WTC11 (cell line): ENCODE measurements at regions not wholly inside any gene's neighbourhood (a gene's known extent, or its start where the extent isn't known, plus 50 kb on each side); places are given as distances from the start of the nearest gene placed in this dataset.

Experiments used
- ATAC-seq: fragments of 200-7000 bp; cut with Tn5 transposase; 2 replicates; pipeline ENCODE4 v1.10.0; 2021; ENCODE audit warnings: mild to moderate bottlenecking, moderate library complexity
- CTCF ChIA-PET: fragments of 300-600 bp; sonication (Branson Sonifier 250); formaldehyde crosslinking; loops from one replicate; lab custom pipeline; 2021; ENCODE audit warnings: antibody characterized with exemption; lab: Charles Lee
- POLR2A ChIA-PET: fragments of 350-600 bp; sonication (Branson Sonifier 250); formaldehyde crosslinking; loops from one replicate; lab custom pipeline; 2021; ENCODE audit warnings: antibody characterized with exemption; lab: Charles Lee
- DNase-seq: peaks from one replicate; pipeline ENCODE4 v3.0.0; 2021; ENCODE audit warnings: low spot score
- H3K27ac Mint-ChIP-seq: 2 replicates; pipeline ENCODE4 v1.8.0; 2021; ENCODE audit warnings: mixed read lengths
- H3K27me3 Mint-ChIP-seq: 2 replicates; pipeline ENCODE4 v1.8.0; 2021; ENCODE audit warnings: low read depth, mild to moderate bottlenecking, moderate library complexity, mixed read lengths
- H3K36me3 Mint-ChIP-seq: 2 replicates; pipeline ENCODE4 v1.8.0; 2021; ENCODE audit warnings: mixed read lengths
- H3K4me1 Mint-ChIP-seq: 2 replicates; pipeline ENCODE4 v1.8.0; 2022; ENCODE audit warnings: mixed read lengths
- H3K4me3 Mint-ChIP-seq: 2 replicates; pipeline ENCODE4 v1.8.0; 2021; ENCODE audit warnings: mild to moderate bottlenecking, moderate library complexity, mixed read lengths
- H3K9me3 Mint-ChIP-seq: 2 replicates; pipeline ENCODE4 v1.8.0; 2021; ENCODE audit warnings: mixed read lengths
- AR ChIP-seq: fragments of 250-450 bp; sonication (Bioruptor Pico); IDR thresholded peaks from 2 replicates; pipeline ENCODE4 v1.9.0; 2021; ENCODE audit warnings: mild to moderate bottlenecking
- ATF6 ChIP-seq: sonication (generic); formaldehyde crosslinking; IDR thresholded peaks from 2 replicates; pipeline ENCODE4 v1.8.1; 2023; ENCODE audit warnings: mild to moderate bottlenecking, missing genetic modification reagents
- CDX4 ChIP-seq: fragments of 250-450 bp; sonication (Bioruptor Pico); IDR thresholded peaks from 2 replicates; pipeline ENCODE4 v1.9.0; 2021; ENCODE audit warnings: moderate library complexity, mild to moderate bottlenecking, inconsistent platforms, borderline replicate concordance
- CTCF ChIP-seq: fragments of 200-600 bp; IDR thresholded peaks from 2 replicates; pipeline ENCODE4 v1.8.0; 2022; ENCODE audit warnings: antibody characterized with exemption
- E2F5 ChIP-seq: sonication (generic); formaldehyde crosslinking; IDR thresholded peaks from 2 replicates; pipeline ENCODE4 v1.8.1; 2022; ENCODE audit warnings: mild to moderate bottlenecking, moderate library complexity, missing genetic modification reagents
- EMX1 ChIP-seq: fragments of 250-450 bp; sonication (Bioruptor Pico); IDR thresholded peaks from 2 replicates; pipeline ENCODE4 v1.8.0; 2021; ENCODE audit warnings: mild to moderate bottlenecking
- ERG ChIP-seq: fragments of 250-450 bp; sonication (Bioruptor Pico); IDR thresholded peaks from 2 replicates; pipeline ENCODE4 v1.8.0; 2021; ENCODE audit warnings: mild to moderate bottlenecking
- NFATC4 ChIP-seq: fragments of 250-450 bp; sonication (Bioruptor Pico); IDR thresholded peaks from 2 replicates; pipeline ENCODE4 v1.9.0; 2021; ENCODE audit warnings: mild to moderate bottlenecking
- OVOL2 ChIP-seq: fragments of 250-450 bp; sonication (Bioruptor Pico); IDR thresholded peaks from 2 replicates; pipeline ENCODE4 v1.9.0; 2021; ENCODE audit warnings: mild to moderate bottlenecking, borderline replicate concordance
- PRRX2 ChIP-seq: fragments of 250-450 bp; sonication (Bioruptor Pico); IDR thresholded peaks from 2 replicates; pipeline ENCODE4 v1.8.0; 2021; ENCODE audit warnings: mild to moderate bottlenecking
- RELA ChIP-seq: sonication (generic); formaldehyde crosslinking; IDR thresholded peaks from 2 replicates; pipeline ENCODE4 v1.8.1; 2022; ENCODE audit warnings: missing genetic modification reagents, mild to moderate bottlenecking, borderline replicate concordance
- RORB ChIP-seq: fragments of 250-450 bp; sonication (Bioruptor Pico); IDR thresholded peaks from 2 replicates; pipeline ENCODE4 v1.9.0; 2021; ENCODE audit warnings: mild to moderate bottlenecking
- SP1 ChIP-seq: sonication (generic); formaldehyde crosslinking; conservative IDR thresholded peaks from 2 replicates; pipeline ENCODE4 v1.8.1; 2022; ENCODE audit warnings: missing genetic modification reagents
- USF2 ChIP-seq: sonication (generic); formaldehyde crosslinking; IDR thresholded peaks from 2 replicates; pipeline ENCODE4 v1.8.1; 2023; ENCODE audit warnings: mild to moderate bottlenecking, missing genetic modification reagents, moderate library complexity
- ZBTB21 ChIP-seq: sonication (generic); formaldehyde crosslinking; IDR thresholded peaks from 2 replicates; pipeline ENCODE4 v1.8.1; 2023; ENCODE audit warnings: mild to moderate bottlenecking, missing genetic modification reagents, borderline replicate concordance
- ZNF121 ChIP-seq: sonication (generic); formaldehyde crosslinking; IDR thresholded peaks from 2 replicates; pipeline ENCODE4 v1.8.0; 2023; ENCODE audit warnings: missing genetic modification reagents
- ZNF232 ChIP-seq: sonication (generic); formaldehyde crosslinking; IDR thresholded peaks from 2 replicates; pipeline ENCODE4 v1.8.0; 2022; ENCODE audit warnings: mild to moderate bottlenecking, missing genetic modification reagents
- ZNF281 ChIP-seq: sonication (generic); formaldehyde crosslinking; IDR thresholded peaks from 2 replicates; pipeline ENCODE4 v1.8.0; 2023; ENCODE audit warnings: mild to moderate bottlenecking, missing genetic modification reagents
- ZNF396 ChIP-seq: fragments of 250-450 bp; sonication (Bioruptor Pico); IDR thresholded peaks from 2 replicates; pipeline ENCODE4 v1.8.0; 2021; ENCODE audit warnings: mild to moderate bottlenecking, moderate library complexity, borderline replicate concordance
- ZNF423 ChIP-seq: fragments of 250-450 bp; sonication (Bioruptor Pico); IDR thresholded peaks from 2 replicates; pipeline ENCODE4 v2.1.2; 2022; ENCODE audit warnings: mild to moderate bottlenecking, moderate library complexity
- ZNF425 ChIP-seq: fragments of 250-450 bp; sonication (Bioruptor Pico); conservative IDR thresholded peaks from 2 replicates; pipeline ENCODE4 v1.9.0; 2021; ENCODE audit warnings: mild to moderate bottlenecking

- TF ChIP-seq ZNF425 (CRISPR knock-in tag) = no peak
- TF ChIP-seq ZNF281 (CRISPR knock-in tag) = no peak
- no peak for TF ChIP-seq RELA (CRISPR knock-in tag)
- no peak for TF ChIP-seq ZBTB21 (CRISPR knock-in tag)
- TF ChIP-seq NFATC4 (CRISPR knock-in tag) = no peak
- no peak for TF ChIP-seq ZNF232 (CRISPR knock-in tag)
- TF ChIP-seq ATF6 = no peak
Measured at GRCh38 chrX:96386981-96387380, 297.7 kb upstream of the DIAPH2 start (continued).

GRCh38 chrX:96387801-96388200, 296.8 kb upstream of the DIAPH2 start:
- ChIA-PET POLR2A (no interaction called here), CTCF (no interaction called here)
- H3K4me1 Mint-ChIP-seq = no peaks in the 10 kb centered on the region
- H3K36me3 Mint-ChIP-seq = no peaks in the 10 kb centered on the region
- H3K9me3 Mint-ChIP-seq = no peaks in the 10 kb centered on the region
- no peak overlapping the region for H3K4me3 Mint-ChIP-seq
- no peak overlapping the region for H3K27ac Mint-ChIP-seq
- DNase-seq (no peak), ATAC-seq (no peak)
- no peaks in the 10 kb centered on the region for H3K27me3 Mint-ChIP-seq
- TF ChIP-seq ZNF121 (no peak), CDX4 (CRISPR knock-in tag) (no peak), AR (CRISPR knock-in tag) (no peak), RORB (CRISPR knock-in tag) (no peak), ZNF396 (CRISPR knock-in tag) (no peak), USF2 (CRISPR knock-in tag) (no peak), PRRX2 (CRISPR knock-in tag) (no peak), CTCF (no peak), E2F5 (CRISPR knock-in tag) (no peak), ERG (CRISPR knock-in tag) (no peak), EMX1 (CRISPR knock-in tag) (no peak), SP1 (CRISPR knock-in tag) (no peak), OVOL2 (CRISPR knock-in tag) (no peak), ZNF423 (CRISPR knock-in tag) (no peak)
